HCT116 (cell line): ENCODE measurements at regions not wholly inside any gene's neighbourhood (a gene's known extent, or its start where the extent isn't known, plus 50 kb on each side); places are given as distances from the start of the nearest gene placed in this dataset.

ENCODE experiments used
- ATF3 ChIP-seq: IDR thresholded peaks from 2 replicates; pipeline ENCODE4 v1.6.1; 2012
- CTCF ChIP-seq, 3 experiments: fragments of 200-600 bp in 1 of 3; sonication (generic) in 1 of 3; IDR thresholded peaks in 2 of 3; conservative IDR thresholded peaks in 1 of 3; 2 replicates each; pipeline ENCODE4 v1.5.1; 2012 to 2017; ENCODE audit warnings: low read depth in 2 of 3, low read length in 2 of 3, antibody characterized with exemption in 1 of 3, borderline replicate concordance in 1 of 3, control low read depth in 1 of 3, mild to moderate bottlenecking in 1 of 3, mixed read lengths in 1 of 3, mixed run types in 1 of 3, moderate library complexity in 1 of 3; ENCODE audit not compliant: insufficient read depth in 1 of 3
- ELF1 ChIP-seq: IDR thresholded peaks from 2 replicates; pipeline ENCODE4 v1.6.1; 2012; ENCODE audit warnings: low read depth, borderline replicate concordance
- POLR2A ChIP-seq: IDR thresholded peaks from 2 replicates; pipeline ENCODE4 v1.7.0; 2011; ENCODE audit warnings: borderline replicate concordance; ENCODE audit not compliant: insufficient read depth, insufficient read length; ENCODE audit errors: extremely low read depth
- POLR2AphosphoS5 ChIP-seq: IDR thresholded peaks from 2 replicates; pipeline ENCODE4 v1.6.1; 2011; ENCODE audit warnings: mild to moderate bottlenecking, low read depth, low read length, moderate library complexity
- REST ChIP-seq: IDR thresholded peaks from 2 replicates; pipeline ENCODE4 v1.6.1; 2012; ENCODE audit warnings: low read depth
- SP1 ChIP-seq: IDR thresholded peaks from 2 replicates; pipeline ENCODE4 v1.6.1; 2012; ENCODE audit warnings: low read depth
- YY1 ChIP-seq: IDR thresholded peaks from 2 replicates; pipeline ENCODE4 v1.6.1; 2011; ENCODE audit warnings: low read length, low read depth, moderate library complexity, mild to moderate bottlenecking; ENCODE audit not compliant: insufficient replicate concordance; ENCODE audit errors: extremely low read depth

GRCh38 chr11:24344222-24344621 is 152.6 kb upstream of the LUZP2 start:
- no peak for TF ChIP-seq ATF3
- no peak for TF ChIP-seq ELF1
- no peak for TF ChIP-seq POLR2A
- TF ChIP-seq CTCF (IDR thresholded peaks at IDR 0.05 in 2 of 3, conservative IDR thresholded peaks at IDR 0.05 in 1 of 3; ENCODE audit: borderline replicate concordance in 1 of 3, insufficient read depth in 1 of 3, low read depth in 2 of 3, low read length in 2 of 3) = no peak
- no peak for TF ChIP-seq REST
- TF ChIP-seq SP1 = no peak
- TF ChIP-seq YY1 = no peak
- no peak for TF ChIP-seq POLR2AphosphoS5
